Astrocyte of the cerebellum (primary cell): ENCODE measurements at regions not wholly inside any gene's neighbourhood (a gene's known extent, or its start where the extent isn't known, plus 50 kb on each side); places are given as distances from the start of the nearest gene placed in this dataset.

ENCODE experiments used
- DNase-seq: peaks from one replicate; pipeline ENCODE4 v3.0.0-alpha.2; 2011; ENCODE audit warnings: low read depth
- H3K4me3 ChIP-seq: 2 replicates; pipeline ENCODE4 v1.5.1; 2011; ENCODE audit warnings: mild to moderate bottlenecking, low read depth, low read length, moderate library complexity
- in situ Hi-C: cut with HindIII; loops from 2 replicates; pipeline ENCODE4 v1.10.0; 2017; ENCODE audit warnings: low sequenced_read_pairs
- TF ChIP-seq, protein P1 (sequence below): IDR thresholded peaks from 2 replicates; pipeline ENCODE4 v1.5.1; 2012; ENCODE audit warnings: low read length, low read depth, moderate library complexity, mild to moderate bottlenecking; ENCODE audit errors: missing control alignments

DNA sequence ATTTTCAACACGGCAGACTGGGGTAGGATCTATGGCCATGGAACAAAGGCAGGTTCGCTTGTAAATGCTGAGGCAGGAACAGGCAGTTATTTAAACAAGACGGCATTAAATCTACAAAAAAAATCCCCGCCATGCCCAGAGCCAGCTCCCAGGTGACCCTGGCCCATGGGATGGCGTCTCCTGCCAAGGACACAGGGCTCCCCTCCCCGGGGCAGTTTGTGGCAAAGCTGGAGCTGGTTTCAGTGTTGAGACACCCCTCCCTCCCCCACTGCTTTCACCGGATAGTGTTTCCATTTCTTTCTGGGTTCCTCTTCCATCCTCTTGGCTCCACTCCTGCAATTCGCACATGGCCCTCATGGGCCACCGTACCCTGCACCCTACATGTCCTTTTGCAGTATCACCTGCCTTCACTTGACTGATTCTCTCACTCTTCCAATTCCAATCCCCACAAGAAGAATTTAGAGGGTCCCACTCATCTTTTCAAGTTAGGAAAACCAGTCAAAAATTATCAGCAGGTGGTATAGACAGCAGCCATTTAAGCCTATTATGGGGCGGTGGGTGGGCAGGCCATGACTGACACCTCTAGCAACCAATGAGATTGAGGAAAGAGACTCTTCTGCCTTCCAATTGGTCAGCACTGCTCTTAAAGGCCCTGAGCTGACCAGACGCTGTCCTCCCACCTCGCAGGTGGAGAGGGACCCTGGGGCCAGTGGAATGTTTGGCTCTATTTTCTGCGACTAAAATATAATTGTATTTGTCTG is 52.0 kb downstream of the OLIG1 start:
- TF ChIP-seq, protein P1, sequence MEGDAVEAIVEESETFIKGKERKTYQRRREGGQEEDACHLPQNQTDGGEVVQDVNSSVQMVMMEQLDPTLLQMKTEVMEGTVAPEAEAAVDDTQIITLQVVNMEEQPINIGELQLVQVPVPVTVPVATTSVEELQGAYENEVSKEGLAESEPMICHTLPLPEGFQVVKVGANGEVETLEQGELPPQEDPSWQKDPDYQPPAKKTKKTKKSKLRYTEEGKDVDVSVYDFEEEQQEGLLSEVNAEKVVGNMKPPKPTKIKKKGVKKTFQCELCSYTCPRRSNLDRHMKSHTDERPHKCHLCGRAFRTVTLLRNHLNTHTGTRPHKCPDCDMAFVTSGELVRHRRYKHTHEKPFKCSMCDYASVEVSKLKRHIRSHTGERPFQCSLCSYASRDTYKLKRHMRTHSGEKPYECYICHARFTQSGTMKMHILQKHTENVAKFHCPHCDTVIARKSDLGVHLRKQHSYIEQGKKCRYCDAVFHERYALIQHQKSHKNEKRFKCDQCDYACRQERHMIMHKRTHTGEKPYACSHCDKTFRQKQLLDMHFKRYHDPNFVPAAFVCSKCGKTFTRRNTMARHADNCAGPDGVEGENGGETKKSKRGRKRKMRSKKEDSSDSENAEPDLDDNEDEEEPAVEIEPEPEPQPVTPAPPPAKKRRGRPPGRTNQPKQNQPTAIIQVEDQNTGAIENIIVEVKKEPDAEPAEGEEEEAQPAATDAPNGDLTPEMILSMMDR = no peak
- in situ Hi-C loops = no loop called here
- DNase-seq = no peak
- no peak overlapping the region for H3K4me3 ChIP-seq

DNA sequence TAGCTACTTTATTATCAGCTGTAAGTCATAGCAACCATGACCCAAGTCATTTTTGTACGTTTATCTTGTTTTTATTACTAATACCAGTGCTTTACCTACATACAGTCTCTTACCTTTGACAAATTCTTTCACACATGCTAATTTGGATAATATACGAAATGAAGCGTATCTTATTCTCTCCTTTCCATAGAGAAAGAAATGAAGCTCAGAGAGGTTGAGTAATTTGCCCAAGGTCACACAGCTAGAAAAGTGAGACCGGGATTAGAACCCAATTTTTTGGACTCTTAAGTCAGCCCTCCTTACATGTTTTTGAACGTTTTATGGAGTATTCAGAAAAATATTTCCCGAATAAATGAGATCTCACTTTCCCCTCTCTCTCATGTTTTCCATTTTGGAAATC is 52.6 kb downstream of the OLIG1 start:
- in situ Hi-C loops = no loop called here
- no peak for DNase-seq
- no peak overlapping the region for H3K4me3 ChIP-seq
- TF ChIP-seq, protein P1 = no peak

DNA sequence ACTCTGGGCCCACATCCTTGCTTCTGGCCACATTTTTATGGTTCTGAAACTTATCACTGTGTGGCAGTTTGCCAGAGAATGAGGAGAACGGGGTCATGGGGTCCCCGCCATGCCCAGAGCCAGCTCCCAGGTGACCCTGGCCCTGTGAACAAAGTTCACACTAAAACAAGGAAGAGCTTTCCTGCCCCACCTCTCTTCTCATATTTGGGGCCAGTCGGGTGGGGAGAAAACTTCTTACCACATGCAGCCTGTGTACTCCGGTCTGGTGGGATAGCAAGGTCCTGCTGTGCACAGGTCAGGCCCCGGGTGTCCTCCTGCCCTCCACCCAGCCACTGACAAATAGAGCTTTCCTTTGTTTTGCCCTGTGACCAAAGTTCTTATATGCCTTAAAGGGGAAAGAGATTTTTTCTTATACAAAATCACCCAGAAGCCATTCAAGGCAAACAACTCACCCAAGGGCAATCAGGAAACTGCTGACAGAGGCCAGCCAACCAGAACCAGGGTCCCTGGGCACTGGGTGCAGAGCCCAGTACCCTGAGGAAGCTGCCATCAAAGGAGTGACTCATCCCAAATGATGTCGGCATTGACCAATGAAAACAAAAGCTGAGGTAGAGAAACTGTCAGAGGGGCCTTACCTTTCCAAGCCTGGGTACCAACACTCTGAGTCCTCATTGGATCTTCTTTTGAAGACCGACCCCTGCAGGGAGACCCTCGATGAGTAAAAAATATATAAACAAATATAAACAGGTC is 53.6 kb downstream of the OLIG1 start:
- in situ Hi-C loops = no loop called here

DNA sequence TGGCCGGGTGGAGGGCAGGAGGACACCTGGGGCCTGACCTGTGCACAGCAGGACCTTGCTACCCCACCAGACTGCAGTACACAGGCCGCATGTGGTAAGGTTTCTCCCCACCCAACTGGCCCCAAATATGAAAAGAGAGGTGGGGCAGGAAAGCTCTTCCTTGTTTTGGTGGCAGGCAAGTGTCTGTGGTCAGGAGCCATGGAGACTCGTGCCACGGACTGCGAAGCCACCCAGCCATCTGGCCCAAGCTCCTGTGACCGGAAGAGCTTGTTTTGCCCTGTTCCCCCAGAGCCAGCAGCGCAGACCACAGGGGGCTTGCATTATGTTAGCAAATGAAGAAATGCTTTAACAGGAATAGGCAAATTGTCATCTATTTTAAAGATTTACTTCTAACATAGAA is 54.9 kb downstream of the OLIG1 start:
- no peak overlapping the region for H3K4me3 ChIP-seq
- no peak for DNase-seq
- in situ Hi-C loops = no loop called here
- TF ChIP-seq, protein P1 = no peak

More for the DNA sequence above, 53.6 kb downstream of the OLIG1 start:
- DNase-seq = no peak
- no peak overlapping the region for H3K4me3 ChIP-seq
- TF ChIP-seq, protein P1 = no peak

DNA sequence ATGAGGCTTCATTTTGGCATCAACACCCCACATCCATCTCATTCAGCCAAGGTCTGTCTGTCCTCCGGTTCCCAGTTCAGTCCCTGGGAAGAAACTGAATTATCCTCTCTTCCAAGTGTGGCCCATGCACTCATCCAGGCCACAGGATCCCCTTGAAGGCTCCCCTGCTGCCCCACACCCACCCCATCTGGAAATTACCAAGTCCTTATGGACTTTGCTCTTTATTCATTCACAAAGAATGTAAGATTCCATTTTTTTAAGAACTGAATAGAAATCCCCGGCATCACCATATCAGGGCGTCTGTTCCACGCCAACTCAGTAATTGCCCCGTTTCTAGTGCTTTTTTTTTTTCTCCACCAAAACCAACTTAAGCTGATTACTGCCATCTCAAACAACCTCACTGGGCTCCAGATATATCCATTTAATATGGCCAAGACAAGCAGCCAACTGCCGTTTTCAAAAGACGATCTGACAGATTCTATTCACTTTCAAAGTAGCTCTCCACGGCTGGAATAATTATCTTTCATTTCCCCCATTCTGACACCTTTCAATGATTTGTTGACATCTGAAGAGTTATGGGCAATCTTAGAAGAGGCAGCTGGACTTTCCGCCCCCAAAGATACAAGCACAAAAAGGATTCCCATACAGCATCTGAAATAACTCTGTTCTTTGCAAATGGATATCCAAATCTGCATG is 55.9 kb downstream of the OLIG1 start:
- in situ Hi-C loops = no loop called here
- DNase-seq = no peak
- TF ChIP-seq, protein P1 = no peak
- no peak overlapping the region for H3K4me3 ChIP-seq

DNA sequence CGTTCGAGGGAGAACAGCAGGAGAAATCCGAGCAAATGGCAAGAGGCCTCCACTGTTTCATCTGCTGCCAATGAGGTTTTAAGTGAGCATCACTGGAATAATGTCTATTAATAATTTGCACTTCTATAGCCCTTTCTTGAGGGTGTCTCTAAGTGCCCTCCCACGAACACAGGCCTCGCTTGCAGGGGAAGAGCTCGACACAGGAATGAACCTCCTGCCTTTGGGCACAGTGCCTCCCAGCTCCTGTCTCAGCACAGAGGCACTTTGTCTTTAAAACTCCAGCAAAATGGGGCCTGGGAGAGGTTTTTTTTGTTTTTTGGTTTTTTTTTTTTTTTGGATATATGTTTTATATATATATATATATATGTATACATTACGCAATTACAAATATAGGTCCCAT is 56.6 kb downstream of the OLIG1 start:
- no peak overlapping the region for H3K4me3 ChIP-seq
- DNase-seq = no peak
- in situ Hi-C loops = no loop called here
- TF ChIP-seq, protein P1 = no peak
